ENCODE measurements at regions not wholly inside any gene's neighbourhood (a gene's known extent, or its start where the extent isn't known, plus 50 kb on each side); places are given as distances from the start of the nearest gene placed in this dataset.

DNA sequence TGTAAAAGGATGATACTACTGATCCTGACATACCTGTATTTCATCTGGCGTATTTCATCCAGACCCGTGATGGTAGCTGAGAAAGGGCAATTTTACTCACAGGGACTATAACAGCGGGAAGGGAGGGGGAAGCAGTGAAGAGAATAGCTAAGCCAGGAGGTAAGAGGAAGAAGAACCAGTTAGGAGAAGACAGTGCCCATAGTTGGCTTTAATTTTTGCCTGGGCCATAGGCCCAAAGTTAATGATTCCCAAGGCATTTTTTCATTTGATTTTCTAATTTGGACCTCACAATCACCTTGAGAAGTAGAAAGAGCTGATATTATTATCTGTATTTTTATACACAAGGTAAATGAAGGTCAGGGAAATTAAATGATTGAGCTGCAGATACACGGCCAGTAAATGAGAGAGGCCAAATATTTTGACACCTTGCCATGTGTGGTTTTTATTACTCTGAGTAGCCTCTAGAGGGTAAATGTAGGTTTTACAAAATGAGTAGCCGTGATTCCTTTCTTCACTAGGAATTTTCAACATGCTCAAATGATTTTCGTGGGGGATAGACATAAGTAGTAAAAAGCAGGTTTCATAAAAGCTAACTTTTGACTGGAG is 382.2 kb downstream of the FUT8 start:
- Histone ChIP-seq H3K4me1 (ENCODE audit: insufficient read depth) (peaks cover 6% of the 10 kb centered on the region), H2AFZ (no peak overlapping the region), H3K27ac (no peak overlapping the region), H3K79me2 (no peaks in the 10 kb centered on the region), H4K20me1 (ENCODE audit: insufficient read depth, poor library complexity, severe bottlenecking) (no peaks in the 10 kb centered on the region), H3K4me2 (no peak overlapping the region), H3K36me3 (replicated peaks; ENCODE audit: insufficient read depth, low read depth) (no peaks in the 10 kb centered on the region), H3K27me3 (no peaks in the 10 kb centered on the region), H3K9me2 (replicated peaks; ENCODE audit: insufficient read depth) (no peaks in the 10 kb centered on the region), H3K9me3 (ENCODE audit: low read depth) (no peaks in the 10 kb centered on the region), H3K4me3 (no peak overlapping the region)
- TF ChIP-seq EZH2phosphoT487 (IDR thresholded peaks at IDR 0.05; ENCODE audit: low read depth, severe bottlenecking, unreplicated experiment) = no peak
- TF ChIP-seq EZH2 (IDR thresholded peaks at IDR 0.05; ENCODE audit: borderline replicate concordance) = no peak
- TF ChIP-seq, protein P1, sequence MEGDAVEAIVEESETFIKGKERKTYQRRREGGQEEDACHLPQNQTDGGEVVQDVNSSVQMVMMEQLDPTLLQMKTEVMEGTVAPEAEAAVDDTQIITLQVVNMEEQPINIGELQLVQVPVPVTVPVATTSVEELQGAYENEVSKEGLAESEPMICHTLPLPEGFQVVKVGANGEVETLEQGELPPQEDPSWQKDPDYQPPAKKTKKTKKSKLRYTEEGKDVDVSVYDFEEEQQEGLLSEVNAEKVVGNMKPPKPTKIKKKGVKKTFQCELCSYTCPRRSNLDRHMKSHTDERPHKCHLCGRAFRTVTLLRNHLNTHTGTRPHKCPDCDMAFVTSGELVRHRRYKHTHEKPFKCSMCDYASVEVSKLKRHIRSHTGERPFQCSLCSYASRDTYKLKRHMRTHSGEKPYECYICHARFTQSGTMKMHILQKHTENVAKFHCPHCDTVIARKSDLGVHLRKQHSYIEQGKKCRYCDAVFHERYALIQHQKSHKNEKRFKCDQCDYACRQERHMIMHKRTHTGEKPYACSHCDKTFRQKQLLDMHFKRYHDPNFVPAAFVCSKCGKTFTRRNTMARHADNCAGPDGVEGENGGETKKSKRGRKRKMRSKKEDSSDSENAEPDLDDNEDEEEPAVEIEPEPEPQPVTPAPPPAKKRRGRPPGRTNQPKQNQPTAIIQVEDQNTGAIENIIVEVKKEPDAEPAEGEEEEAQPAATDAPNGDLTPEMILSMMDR (IDR thresholded peaks at IDR 0.05; ENCODE audit: poor library complexity) = no peak
- no peak for DNase-seq (ENCODE audit: low spot score)
- 67% methylated on average over 6 of the region's 6 CpGs for WGBS (ENCODE audit: low lambda C conversion rate, missing lambda C conversion rate)

DNA sequence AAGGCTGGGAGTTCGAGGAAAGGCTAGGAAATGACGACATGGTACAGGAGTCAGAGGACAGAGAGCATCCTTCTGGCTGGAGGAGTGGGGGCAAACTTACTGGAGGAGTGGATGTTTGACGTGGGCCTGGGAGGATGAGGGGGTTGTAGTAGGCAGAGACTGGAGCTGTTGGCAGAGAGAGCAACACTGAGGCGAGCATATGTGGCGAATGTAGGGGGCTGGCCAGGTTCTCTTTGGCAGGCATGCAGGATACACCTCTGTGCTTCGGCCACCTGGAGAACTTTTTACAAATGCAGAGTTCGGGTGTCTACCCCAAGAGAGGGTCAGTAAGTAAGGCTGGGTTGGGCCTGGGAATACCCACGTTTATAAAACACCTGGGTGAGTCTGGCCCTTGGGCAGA is 385.7 kb downstream of the FUT8 start:
- Histone ChIP-seq H3K9me2 (replicated peaks; ENCODE audit: insufficient read depth) (no peaks in the 10 kb centered on the region), H3K4me1 (ENCODE audit: insufficient read depth) (no peaks in the 10 kb centered on the region), H3K36me3 (replicated peaks; ENCODE audit: insufficient read depth, low read depth) (no peaks in the 10 kb centered on the region), H3K4me2 (no peak overlapping the region), H3K27ac (no peak overlapping the region), H3K79me2 (no peaks in the 10 kb centered on the region), H3K9me3 (ENCODE audit: low read depth) (no peaks in the 10 kb centered on the region), H3K4me3 (no peak overlapping the region), H2AFZ (no peak overlapping the region), H3K27me3 (peaks cover 7% of the 10 kb centered on the region), H4K20me1 (ENCODE audit: insufficient read depth, poor library complexity, severe bottlenecking) (no peaks in the 10 kb centered on the region)
- DNase-seq (ENCODE audit: low spot score) = no peak
- WGBS (ENCODE audit: low lambda C conversion rate, missing lambda C conversion rate) = 89% methylated on average over 8 of the region's 8 CpGs
- TF ChIP-seq EZH2phosphoT487 (IDR thresholded peaks at IDR 0.05; ENCODE audit: low read depth, severe bottlenecking, unreplicated experiment) = no peak
- TF ChIP-seq EZH2 (IDR thresholded peaks at IDR 0.05; ENCODE audit: borderline replicate concordance) = no peak
- TF ChIP-seq, protein P1 (IDR thresholded peaks at IDR 0.05; ENCODE audit: poor library complexity) = no peak

DNA sequence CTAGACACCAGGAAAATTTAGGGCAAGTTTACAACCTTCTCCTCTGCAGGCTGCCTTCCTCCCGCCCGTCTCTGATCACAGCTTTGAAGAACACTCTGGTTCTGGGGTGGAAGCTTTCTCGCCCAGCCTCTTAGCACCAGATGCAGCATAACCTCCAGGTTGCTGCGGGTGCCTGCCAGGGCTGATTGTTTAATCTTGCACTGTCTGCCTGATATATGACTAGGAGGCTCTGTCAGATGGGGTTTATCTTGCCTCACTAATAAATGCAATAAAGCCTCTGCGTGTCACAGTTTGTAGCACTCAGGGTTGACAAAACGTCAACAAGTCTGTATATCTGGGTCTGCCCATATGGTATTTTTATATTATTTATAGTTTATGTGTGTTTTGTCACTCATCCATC is 388.2 kb downstream of the FUT8 start:
- Histone ChIP-seq H2AFZ (no peak overlapping the region), H3K27me3 (peaks cover 7% of the 10 kb centered on the region), H4K20me1 (ENCODE audit: insufficient read depth, poor library complexity, severe bottlenecking) (no peaks in the 10 kb centered on the region), H3K9me2 (replicated peaks; ENCODE audit: insufficient read depth) (no peaks in the 10 kb centered on the region), H3K27ac (no peak overlapping the region), H3K4me2 (no peak overlapping the region), H3K4me1 (ENCODE audit: insufficient read depth) (no peaks in the 10 kb centered on the region), H3K9me3 (ENCODE audit: low read depth) (no peaks in the 10 kb centered on the region), H3K4me3 (no peak overlapping the region), H3K79me2 (no peaks in the 10 kb centered on the region), H3K36me3 (replicated peaks; ENCODE audit: insufficient read depth, low read depth) (no peaks in the 10 kb centered on the region)
- no peak for DNase-seq (ENCODE audit: low spot score)
- 74% methylated on average over 6 of the region's 6 CpGs for WGBS (ENCODE audit: low lambda C conversion rate, missing lambda C conversion rate)
- TF ChIP-seq EZH2 (IDR thresholded peaks at IDR 0.05; ENCODE audit: borderline replicate concordance) (no peak), EZH2phosphoT487 (IDR thresholded peaks at IDR 0.05; ENCODE audit: low read depth, severe bottlenecking, unreplicated experiment) (no peak)
- TF ChIP-seq, protein P1 (IDR thresholded peaks at IDR 0.05; ENCODE audit: poor library complexity) = no peak

All from hepatocyte (in vitro differentiated cells).